ENCODE measurements at regions not wholly inside any gene's neighbourhood (a gene's known extent, or its start where the extent isn't known, plus 50 kb on each side); places are given as distances from the start of the nearest gene placed in this dataset.

DNA sequence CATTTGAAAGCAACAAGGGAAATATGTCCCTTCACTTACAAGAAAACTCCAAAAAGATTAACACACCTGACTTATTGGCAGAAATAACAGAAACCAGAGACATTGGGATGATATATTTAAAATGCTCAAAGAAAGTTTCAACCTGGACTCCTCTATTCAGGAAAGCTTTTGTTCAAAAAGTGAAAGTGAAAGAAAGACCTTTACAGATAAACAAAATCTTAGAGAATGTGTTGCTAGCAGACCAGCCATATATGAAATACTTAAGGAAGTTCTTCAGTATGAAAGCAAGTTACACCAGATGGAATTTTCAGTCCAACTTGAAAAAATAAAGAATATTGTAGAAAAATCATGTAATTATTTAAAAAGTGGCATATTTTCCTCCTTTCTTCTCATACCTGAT, 1075.1 kb downstream of the NR2F1-AS1 start:
- TF ChIP-seq POLR2AphosphoS5 (IDR thresholded peaks at IDR 0.05; ENCODE audit: low read depth): no peak
- TF ChIP-seq, protein P1, sequence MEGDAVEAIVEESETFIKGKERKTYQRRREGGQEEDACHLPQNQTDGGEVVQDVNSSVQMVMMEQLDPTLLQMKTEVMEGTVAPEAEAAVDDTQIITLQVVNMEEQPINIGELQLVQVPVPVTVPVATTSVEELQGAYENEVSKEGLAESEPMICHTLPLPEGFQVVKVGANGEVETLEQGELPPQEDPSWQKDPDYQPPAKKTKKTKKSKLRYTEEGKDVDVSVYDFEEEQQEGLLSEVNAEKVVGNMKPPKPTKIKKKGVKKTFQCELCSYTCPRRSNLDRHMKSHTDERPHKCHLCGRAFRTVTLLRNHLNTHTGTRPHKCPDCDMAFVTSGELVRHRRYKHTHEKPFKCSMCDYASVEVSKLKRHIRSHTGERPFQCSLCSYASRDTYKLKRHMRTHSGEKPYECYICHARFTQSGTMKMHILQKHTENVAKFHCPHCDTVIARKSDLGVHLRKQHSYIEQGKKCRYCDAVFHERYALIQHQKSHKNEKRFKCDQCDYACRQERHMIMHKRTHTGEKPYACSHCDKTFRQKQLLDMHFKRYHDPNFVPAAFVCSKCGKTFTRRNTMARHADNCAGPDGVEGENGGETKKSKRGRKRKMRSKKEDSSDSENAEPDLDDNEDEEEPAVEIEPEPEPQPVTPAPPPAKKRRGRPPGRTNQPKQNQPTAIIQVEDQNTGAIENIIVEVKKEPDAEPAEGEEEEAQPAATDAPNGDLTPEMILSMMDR (IDR thresholded peaks at IDR 0.05; ENCODE audit: insufficient read depth, low read length): no peak
- no peak for TF ChIP-seq GABPA (IDR thresholded peaks at IDR 0.05; ENCODE audit: low read depth)
- TF ChIP-seq, protein P2, sequence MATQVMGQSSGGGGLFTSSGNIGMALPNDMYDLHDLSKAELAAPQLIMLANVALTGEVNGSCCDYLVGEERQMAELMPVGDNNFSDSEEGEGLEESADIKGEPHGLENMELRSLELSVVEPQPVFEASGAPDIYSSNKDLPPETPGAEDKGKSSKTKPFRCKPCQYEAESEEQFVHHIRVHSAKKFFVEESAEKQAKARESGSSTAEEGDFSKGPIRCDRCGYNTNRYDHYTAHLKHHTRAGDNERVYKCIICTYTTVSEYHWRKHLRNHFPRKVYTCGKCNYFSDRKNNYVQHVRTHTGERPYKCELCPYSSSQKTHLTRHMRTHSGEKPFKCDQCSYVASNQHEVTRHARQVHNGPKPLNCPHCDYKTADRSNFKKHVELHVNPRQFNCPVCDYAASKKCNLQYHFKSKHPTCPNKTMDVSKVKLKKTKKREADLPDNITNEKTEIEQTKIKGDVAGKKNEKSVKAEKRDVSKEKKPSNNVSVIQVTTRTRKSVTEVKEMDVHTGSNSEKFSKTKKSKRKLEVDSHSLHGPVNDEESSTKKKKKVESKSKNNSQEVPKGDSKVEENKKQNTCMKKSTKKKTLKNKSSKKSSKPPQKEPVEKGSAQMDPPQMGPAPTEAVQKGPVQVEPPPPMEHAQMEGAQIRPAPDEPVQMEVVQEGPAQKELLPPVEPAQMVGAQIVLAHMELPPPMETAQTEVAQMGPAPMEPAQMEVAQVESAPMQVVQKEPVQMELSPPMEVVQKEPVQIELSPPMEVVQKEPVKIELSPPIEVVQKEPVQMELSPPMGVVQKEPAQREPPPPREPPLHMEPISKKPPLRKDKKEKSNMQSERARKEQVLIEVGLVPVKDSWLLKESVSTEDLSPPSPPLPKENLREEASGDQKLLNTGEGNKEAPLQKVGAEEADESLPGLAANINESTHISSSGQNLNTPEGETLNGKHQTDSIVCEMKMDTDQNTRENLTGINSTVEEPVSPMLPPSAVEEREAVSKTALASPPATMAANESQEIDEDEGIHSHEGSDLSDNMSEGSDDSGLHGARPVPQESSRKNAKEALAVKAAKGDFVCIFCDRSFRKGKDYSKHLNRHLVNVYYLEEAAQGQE (IDR thresholded peaks at IDR 0.05; ENCODE audit: insufficient replicate concordance, low read depth): no peak
- no peak for TF ChIP-seq SPI1 (IDR thresholded peaks at IDR 0.05; ENCODE audit: borderline replicate concordance, low read depth)
- H3K4me3 ChIP-seq (replicated peaks; ENCODE audit: insufficient read depth, low read length): no peak overlapping the region
- H3K27ac ChIP-seq (replicated peaks): no peak overlapping the region
- no peaks in the 10 kb centered on the region for H3K27me3 ChIP-seq (ENCODE audit: insufficient read depth, poor library complexity, severe bottlenecking)
- DNase-seq (ENCODE audit: low read depth in 1 of 2, low spot score in 1 of 2): no peak

DNA sequence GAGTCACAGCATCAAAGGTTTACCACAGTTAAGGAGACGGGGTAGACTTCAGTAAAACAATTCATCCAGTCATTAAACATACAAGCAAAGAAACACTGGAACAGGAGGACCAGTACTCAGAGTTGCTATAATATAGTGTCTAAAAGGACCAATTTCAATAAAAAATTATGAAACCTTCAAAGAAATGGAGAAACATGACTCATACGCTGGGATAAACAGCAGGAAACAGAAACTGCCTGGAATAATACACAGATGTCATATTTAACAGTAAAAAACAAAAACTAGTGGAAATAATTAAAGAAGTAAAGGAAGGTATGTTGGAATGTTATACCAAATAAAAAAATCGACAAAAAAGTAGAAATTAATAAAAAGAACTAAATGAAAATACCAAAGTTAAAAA, 1075.9 kb downstream of the NR2F1-AS1 start:
- Histone ChIP-seq H3K27me3 (ENCODE audit: insufficient read depth, poor library complexity, severe bottlenecking) (no peaks in the 10 kb centered on the region), H3K4me3 (replicated peaks; ENCODE audit: insufficient read depth, low read length) (no peak overlapping the region), H3K27ac (replicated peaks) (no peak overlapping the region)
- TF ChIP-seq, protein P1 (IDR thresholded peaks at IDR 0.05; ENCODE audit: insufficient read depth, low read length): no peak
- TF ChIP-seq GABPA (IDR thresholded peaks at IDR 0.05; ENCODE audit: low read depth) (no peak), POLR2AphosphoS5 (IDR thresholded peaks at IDR 0.05; ENCODE audit: low read depth) (no peak), SPI1 (IDR thresholded peaks at IDR 0.05; ENCODE audit: borderline replicate concordance, low read depth) (no peak)
- TF ChIP-seq, protein P2 (IDR thresholded peaks at IDR 0.05; ENCODE audit: insufficient replicate concordance, low read depth): no peak
- no peak for DNase-seq (ENCODE audit: low read depth in 1 of 2, low spot score in 1 of 2)

DNA sequence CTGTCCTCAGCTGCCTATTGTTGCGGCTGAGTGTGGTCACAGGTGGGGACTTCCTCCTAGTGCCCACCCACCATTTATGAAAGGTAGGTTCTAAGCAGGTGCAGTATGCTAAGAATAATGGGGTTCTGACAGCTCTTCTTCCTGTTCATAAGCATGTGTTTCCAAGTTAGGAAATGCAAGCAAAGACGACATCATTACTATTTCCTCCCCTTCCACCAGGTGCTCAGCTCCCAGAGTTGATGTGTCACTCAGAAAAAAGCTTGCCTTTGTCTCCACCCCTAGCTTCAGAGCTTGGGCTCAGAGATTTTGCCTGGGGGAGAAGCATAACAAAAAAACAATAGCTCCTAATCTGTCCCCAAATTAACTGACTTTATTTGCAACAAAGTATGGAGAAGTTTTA, 1076.7 kb downstream of the NR2F1-AS1 start:
- TF ChIP-seq, protein P1 (IDR thresholded peaks at IDR 0.05; ENCODE audit: insufficient read depth, low read length): no peak
- TF ChIP-seq GABPA (IDR thresholded peaks at IDR 0.05; ENCODE audit: low read depth) (no peak), POLR2AphosphoS5 (IDR thresholded peaks at IDR 0.05; ENCODE audit: low read depth) (no peak), SPI1 (IDR thresholded peaks at IDR 0.05; ENCODE audit: borderline replicate concordance, low read depth) (no peak)
- TF ChIP-seq, protein P2 (IDR thresholded peaks at IDR 0.05; ENCODE audit: insufficient replicate concordance, low read depth): no peak
- no peak overlapping the region for H3K27ac ChIP-seq (replicated peaks)
- no peak for DNase-seq (ENCODE audit: low read depth in 1 of 2, low spot score in 1 of 2)
- no peak overlapping the region for H3K4me3 ChIP-seq (replicated peaks; ENCODE audit: insufficient read depth, low read length)
- no peaks in the 10 kb centered on the region for H3K27me3 ChIP-seq (ENCODE audit: insufficient read depth, poor library complexity, severe bottlenecking)

All from HL-60 (cell line).